T47D (cell line): ENCODE measurements at regions not wholly inside any gene's neighbourhood (a gene's known extent, or its start where the extent isn't known, plus 50 kb on each side); places are given as distances from the start of the nearest gene placed in this dataset.

Source experiments
- DNase-seq, 2 experiments: peaks; one replicate each; pipeline versions ENCODE4 v3.0.0 to v3.0.0-alpha.2; 2011 to 2012; ENCODE audit warnings: low read depth in 1 of 2, low spot score in 1 of 2
- JUND ChIP-seq: IDR thresholded peaks from 2 replicates; pipeline ENCODE4 v1.6.1; 2012; ENCODE audit warnings: low read depth
- in situ Hi-C: cut with HindIII; loops from 2 replicates; pipeline ENCODE4 v1.10.0; 2016; ENCODE audit warnings: low sequenced_read_pairs, low pct_unique_long_range_greater_than_20kb

- in situ Hi-C loops, result no loop called here
- no peak for DNase-seq
- TF ChIP-seq JUND, result no peak
Measured at GRCh38 chr7:115106316-115106715, 184.4 kb downstream of the MDFIC start.

DNA sequence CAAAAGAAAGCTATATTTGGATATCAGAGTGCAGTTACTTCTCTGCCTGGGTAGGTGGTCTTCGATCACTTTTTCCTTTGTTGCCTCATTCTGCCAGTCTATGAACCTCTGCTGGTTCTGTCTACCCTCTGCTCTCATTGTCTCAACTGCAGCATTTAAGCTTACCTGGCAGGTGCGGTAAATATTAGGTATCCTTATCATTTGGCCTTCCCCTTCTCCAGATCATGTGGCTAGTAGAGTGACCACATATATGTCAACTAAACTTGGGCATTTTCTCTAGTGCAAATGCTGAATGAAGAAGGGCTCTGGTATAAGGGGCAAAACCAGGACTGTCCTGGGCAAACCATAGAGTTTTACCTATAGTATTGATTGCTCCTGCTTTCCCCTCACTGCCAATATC lies 180.8 kb downstream of the MDFIC start:
- DNase-seq, result no peak
- in situ Hi-C loops, result no loop called here
- TF ChIP-seq JUND, result no peak

DNA sequence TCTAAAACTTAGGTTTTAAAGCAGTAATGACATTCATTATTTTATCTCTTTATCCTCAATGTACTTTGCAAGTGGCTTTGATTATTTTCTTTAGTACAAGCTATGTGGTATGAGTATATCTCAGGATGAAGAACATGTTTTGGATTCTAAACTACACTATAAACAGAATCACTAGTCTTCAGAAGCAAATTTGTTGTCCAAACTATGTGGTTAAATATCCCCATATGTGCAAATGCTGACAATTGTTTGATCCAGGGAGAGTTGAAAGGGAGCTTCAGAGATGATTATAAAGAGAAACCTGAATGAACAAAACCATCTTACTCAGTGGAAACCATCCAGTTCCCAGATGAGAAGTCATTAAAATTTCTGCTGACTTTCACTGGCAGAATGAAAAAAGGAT lies 179.3 kb downstream of the MDFIC start:
- in situ Hi-C loops, result no loop called here
- TF ChIP-seq JUND, result no peak
- no peak for DNase-seq

GRCh38 chr7:115099906-115100305 lies 178.0 kb downstream of the MDFIC start:
- peak in 1 of 2 experiments; percentile 9 for DNase-seq
- TF ChIP-seq JUND, result no peak

DNA sequence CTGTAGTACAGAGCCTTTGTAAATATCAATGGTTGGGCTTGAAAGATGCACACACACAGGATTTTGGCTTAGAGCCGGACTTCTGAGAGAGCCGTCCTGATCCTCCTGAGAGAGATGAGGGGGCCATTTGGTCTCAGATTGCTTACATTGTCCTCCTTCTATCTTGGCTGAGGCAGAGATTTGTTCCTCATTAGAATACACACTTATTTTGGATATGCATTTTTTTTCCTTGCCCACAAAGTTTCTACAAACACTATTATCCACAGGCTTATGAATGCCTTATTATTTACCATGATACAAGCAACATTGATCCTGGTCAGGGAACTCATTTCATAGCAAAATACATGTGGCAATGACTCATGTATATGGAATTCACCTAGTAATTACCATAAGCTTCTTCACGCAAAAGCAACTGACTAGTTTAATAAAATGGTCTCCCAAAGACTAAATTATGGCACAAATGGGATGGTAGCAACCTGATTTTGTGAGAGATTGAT lies 175.3 kb downstream of the MDFIC start:
- DNase-seq, result no peak
- in situ Hi-C loops, result no loop called here

More at GRCh38 chr7:115099906-115100305, 178.0 kb downstream of the MDFIC start:
- in situ Hi-C loops, result no loop called here

DNA sequence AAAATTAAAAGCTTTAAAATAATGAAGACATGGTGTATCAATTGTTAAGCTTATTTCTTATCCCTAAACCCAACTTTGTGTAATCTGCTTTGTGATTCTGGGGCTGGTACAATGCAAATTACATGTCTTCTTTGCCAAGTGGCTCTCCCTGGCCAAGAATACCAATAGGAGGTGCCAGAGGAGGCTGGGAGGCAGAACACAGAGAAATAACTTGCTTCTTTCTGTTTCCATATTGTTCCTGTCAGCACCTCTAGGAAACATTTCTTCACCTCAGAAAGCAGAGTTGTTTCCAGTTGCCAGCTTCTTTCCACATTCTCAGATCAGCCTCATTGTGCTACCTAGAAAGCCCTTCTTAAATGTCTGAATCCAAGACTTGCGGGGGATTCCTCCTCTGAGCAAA lies 174.4 kb downstream of the MDFIC start:
- no peak for TF ChIP-seq JUND
- DNase-seq, result no peak
- in situ Hi-C loops, result no loop called here

More for the DNA sequence above, 175.3 kb downstream of the MDFIC start:
- TF ChIP-seq JUND, result peak; percentile 30; the same call in 1 of the 2 replicates

- TF ChIP-seq JUND, result no peak
- in situ Hi-C loops, result no loop called here
- no peak for DNase-seq
Measured at GRCh38 chr7:115094163-115094562, 172.3 kb downstream of the MDFIC start.

GRCh38 chr7:115088893-115089292 lies 167.0 kb downstream of the MDFIC start:
- DNase-seq, result no peak
- TF ChIP-seq JUND, result no peak
- in situ Hi-C loops, result no loop called here

- no peak for TF ChIP-seq JUND
- in situ Hi-C loops, result no loop called here
- no peak for DNase-seq
Measured at GRCh38 chr7:115087437-115087836, 165.5 kb downstream of the MDFIC start.

DNA sequence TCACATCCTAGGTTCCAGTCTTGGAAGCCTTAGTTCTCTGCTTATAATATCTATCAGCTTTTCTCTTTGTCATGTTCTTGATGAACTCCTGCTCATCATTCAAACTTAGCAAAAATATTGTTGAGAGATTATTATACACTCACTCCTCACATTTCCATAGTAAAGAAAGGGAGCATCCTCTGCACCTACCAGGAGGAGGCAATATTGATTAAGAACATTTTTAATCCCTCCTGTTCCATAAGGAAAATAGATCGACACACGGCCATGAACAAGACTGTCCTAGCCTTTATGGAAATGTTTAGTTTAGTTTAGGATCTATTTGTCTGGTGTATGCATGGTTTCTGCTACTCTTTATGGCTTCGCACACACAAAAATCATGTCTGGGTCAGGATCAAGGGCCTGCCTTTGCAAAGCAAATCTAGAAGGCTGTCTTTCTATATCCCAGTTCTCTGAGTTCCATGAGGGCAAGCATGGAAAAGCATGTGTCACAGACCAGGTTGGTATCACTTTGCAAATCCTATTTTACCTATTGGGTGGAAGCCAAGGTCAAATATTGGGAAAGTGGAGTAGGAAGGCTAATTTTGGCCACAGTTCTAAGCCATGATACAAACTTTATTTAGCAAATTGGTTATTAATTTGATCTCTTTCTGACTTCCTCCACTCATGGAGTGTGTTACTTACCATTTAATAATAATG lies 164.4 kb downstream of the MDFIC start:
- no peak for TF ChIP-seq JUND

DNA sequence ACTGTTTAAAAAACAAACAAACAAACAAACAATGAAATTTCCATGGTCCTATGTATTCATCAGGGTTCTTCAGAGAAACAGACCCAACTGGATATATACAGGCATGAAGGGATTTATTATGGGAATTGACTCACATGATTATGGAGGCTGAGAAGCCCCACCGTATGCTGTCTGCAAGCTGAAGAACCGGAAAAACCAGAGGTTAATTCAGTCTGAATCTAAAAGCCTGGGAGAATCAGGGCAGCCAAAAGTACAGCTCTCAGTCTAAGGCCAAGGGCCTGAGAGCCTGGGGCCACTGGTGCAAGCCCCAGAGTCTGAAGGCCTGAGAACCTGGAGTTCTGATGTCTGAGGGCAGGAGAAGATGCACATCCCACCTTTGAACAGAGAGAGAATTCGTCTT lies 163.5 kb downstream of the MDFIC start:
- peak in 1 of 2 experiments; percentile 37 for DNase-seq
- no peak for TF ChIP-seq JUND
- in situ Hi-C loops, result no loop called here

More for the DNA sequence above, 164.4 kb downstream of the MDFIC start:
- in situ Hi-C loops, result no loop called here
- DNase-seq, result no peak

- DNase-seq, result no peak
- TF ChIP-seq JUND, result no peak
- in situ Hi-C loops, result no loop called here
Measured at GRCh38 chr7:115083935-115084334, 162.0 kb downstream of the MDFIC start.

DNA sequence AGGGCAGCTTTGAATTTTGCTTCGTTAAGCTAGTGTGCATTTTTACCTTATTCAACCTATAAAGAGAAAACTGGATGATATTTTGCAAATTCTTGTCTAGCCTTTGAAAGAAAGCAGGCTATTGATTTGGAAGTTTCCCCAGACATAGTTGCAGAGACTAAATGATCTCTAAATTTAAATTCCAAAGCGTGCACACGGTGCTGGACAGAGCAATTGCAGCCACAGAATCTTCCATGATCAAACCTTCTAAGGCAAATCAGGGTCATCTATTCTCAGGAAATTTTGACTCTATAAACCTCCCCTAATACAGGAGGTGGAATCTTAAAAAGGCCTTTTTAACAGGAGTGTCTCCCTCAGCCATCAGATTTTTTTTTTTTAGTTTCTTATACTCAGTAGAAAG lies 159.9 kb downstream of the MDFIC start:
- no peak for TF ChIP-seq JUND
- DNase-seq, result no peak
- in situ Hi-C loops, result no loop called here

GRCh38 chr7:115078851-115079250 lies 157.0 kb downstream of the MDFIC start:
- no peak for TF ChIP-seq JUND
- no peak for DNase-seq
- in situ Hi-C loops, result no loop called here
